Keratinocyte (primary cell): ENCODE measurements at regions not wholly inside any gene's neighbourhood (a gene's known extent, or its start where the extent isn't known, plus 50 kb on each side); places are given as distances from the start of the nearest gene placed in this dataset.

Experiments
- DNase-seq: peaks from one replicate; pipeline ENCODE4 v3.0.0-alpha.2; 2011; ENCODE audit warnings: low read depth, missing footprints, low spot score
- FAIRE-seq: peaks from 2 replicates; lab custom pipeline; 2011; peaks lifted over from hg19 to GRCh38; lab: Jason Lieb, UNC
- H2AFZ ChIP-seq: 2 replicates; pipeline ENCODE4 v1.6.0; 2012; ENCODE audit warnings: low read length, control low read depth, inconsistent platforms; ENCODE audit not compliant: control insufficient read depth
- H3K27ac ChIP-seq: 2 replicates; pipeline ENCODE4 v1.5.1; 2011; ENCODE audit warnings: low read length; ENCODE audit not compliant: control insufficient read depth, insufficient read depth
- H3K27me3 ChIP-seq: 3 replicates; pipeline ENCODE4 v1.6.0; 2011; ENCODE audit warnings: low read length; ENCODE audit not compliant: control insufficient read depth, insufficient read depth; ENCODE audit errors: extremely low read depth
- H3K36me3 ChIP-seq, 2 experiments: 2 replicates in 1 of 2; 3 replicates in 1 of 2; pipeline ENCODE4 v1.5.1; 2011; ENCODE audit warnings: low read length in 2 of 2, mild to moderate bottlenecking in 1 of 2; ENCODE audit not compliant: control insufficient read depth in 2 of 2, insufficient read depth in 2 of 2; ENCODE audit errors: extremely low read depth in 1 of 2
- H3K4me1 ChIP-seq: 3 replicates; pipeline ENCODE4 v1.5.1; 2011; ENCODE audit warnings: low read length; ENCODE audit not compliant: control insufficient read depth, insufficient read depth; ENCODE audit errors: extremely low read depth
- H3K4me2 ChIP-seq: 3 replicates; pipeline ENCODE4 v1.6.0; 2011; ENCODE audit warnings: low read depth, low read length; ENCODE audit not compliant: control insufficient read depth, insufficient read depth; ENCODE audit errors: extremely low read depth
- H3K4me3 ChIP-seq, 3 experiments: fragments of 200-600 bp in 1 of 3; sonication (generic) in 1 of 3; 2 replicates in 2 of 3; 3 replicates in 1 of 3; pipeline ENCODE4 v1.5.1; 2011 to 2016; ENCODE audit warnings: low read length in 3 of 3, mild to moderate bottlenecking in 3 of 3, control low read depth in 2 of 3, inconsistent platforms in 1 of 3, low read depth in 1 of 3, mixed read lengths in 1 of 3, mixed run types in 1 of 3, moderate library complexity in 1 of 3; ENCODE audit not compliant: control insufficient read depth in 2 of 3, insufficient read depth in 2 of 3; ENCODE audit errors: extremely low read depth in 1 of 3
- H3K79me2 ChIP-seq: 2 replicates; pipeline ENCODE4 v1.6.0; 2012; ENCODE audit warnings: low read length; ENCODE audit not compliant: control insufficient read depth, insufficient read depth
- H3K9ac ChIP-seq: 3 replicates; pipeline ENCODE4 v1.6.0; 2011; ENCODE audit warnings: low read length; ENCODE audit not compliant: control insufficient read depth, insufficient read depth; ENCODE audit errors: extremely low read depth
- H3K9me1 ChIP-seq: 3 replicates; pipeline ENCODE4 v1.6.0; 2011; ENCODE audit warnings: low read length; ENCODE audit not compliant: control insufficient read depth, insufficient read depth; ENCODE audit errors: extremely low read depth
- H3K9me3 ChIP-seq: 2 replicates; pipeline ENCODE4 v1.5.1; 2012; ENCODE audit warnings: low read depth, low read length; ENCODE audit not compliant: control insufficient read depth
- H4K20me1 ChIP-seq: 3 replicates; pipeline ENCODE4 v1.6.0; 2011; ENCODE audit warnings: low read length; ENCODE audit not compliant: control insufficient read depth, insufficient read depth; ENCODE audit errors: extremely low read depth
- EZH2 ChIP-seq: IDR thresholded peaks from one replicate; pipeline ENCODE4 v1.6.1; 2012; ENCODE audit warnings: inconsistent platforms, mild to moderate bottlenecking, low read length, moderate library complexity
- dilution Hi-C: fragments of 300-500 bp; cut with MboI; formaldehyde crosslinking; loops from one replicate; pipeline ENCODE4 v1.7.0; 2020; ENCODE audit warnings: low sequenced_read_pairs; ENCODE audit not compliant: extremely low pct_ligation_motif_present
- TF ChIP-seq, protein P1 (sequence below), 3 experiments: IDR thresholded peaks in 1 of 3; conservative IDR thresholded peaks in 1 of 3; optimal IDR thresholded peaks in 1 of 3; 2 replicates in 2 of 3; 3 replicates in 1 of 3; pipeline versions ENCODE3 to v1.5.1; 2011; ENCODE audit warnings: low read length in 3 of 3, mild to moderate bottlenecking in 3 of 3, moderate library complexity in 2 of 3, control low read depth in 1 of 3, inconsistent platforms in 1 of 3; ENCODE audit not compliant: insufficient read depth in 2 of 3; ENCODE audit errors: extremely low read depth in 1 of 3

DNA sequence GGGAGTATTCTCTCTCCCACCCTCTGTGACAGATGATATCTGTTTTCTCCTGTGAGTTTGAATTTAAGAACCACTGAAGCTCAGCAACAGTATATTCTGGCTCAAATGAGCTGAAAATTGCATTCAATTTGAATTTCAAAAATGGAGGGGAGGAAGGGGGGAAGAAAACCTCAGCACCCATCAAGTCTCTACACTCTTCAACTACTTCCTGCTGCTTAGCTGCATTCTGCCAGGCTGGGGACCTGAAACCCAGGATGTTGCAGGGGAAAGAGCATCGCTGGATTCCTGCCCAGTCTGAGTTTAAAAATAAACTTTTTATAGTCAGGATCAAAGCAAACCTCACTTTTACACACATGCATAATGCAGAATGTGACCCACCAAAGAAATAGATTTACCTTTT lies 214.3 kb upstream of the ESRRG start:
- no peak for TF ChIP-seq EZH2
- TF ChIP-seq, protein P1, sequence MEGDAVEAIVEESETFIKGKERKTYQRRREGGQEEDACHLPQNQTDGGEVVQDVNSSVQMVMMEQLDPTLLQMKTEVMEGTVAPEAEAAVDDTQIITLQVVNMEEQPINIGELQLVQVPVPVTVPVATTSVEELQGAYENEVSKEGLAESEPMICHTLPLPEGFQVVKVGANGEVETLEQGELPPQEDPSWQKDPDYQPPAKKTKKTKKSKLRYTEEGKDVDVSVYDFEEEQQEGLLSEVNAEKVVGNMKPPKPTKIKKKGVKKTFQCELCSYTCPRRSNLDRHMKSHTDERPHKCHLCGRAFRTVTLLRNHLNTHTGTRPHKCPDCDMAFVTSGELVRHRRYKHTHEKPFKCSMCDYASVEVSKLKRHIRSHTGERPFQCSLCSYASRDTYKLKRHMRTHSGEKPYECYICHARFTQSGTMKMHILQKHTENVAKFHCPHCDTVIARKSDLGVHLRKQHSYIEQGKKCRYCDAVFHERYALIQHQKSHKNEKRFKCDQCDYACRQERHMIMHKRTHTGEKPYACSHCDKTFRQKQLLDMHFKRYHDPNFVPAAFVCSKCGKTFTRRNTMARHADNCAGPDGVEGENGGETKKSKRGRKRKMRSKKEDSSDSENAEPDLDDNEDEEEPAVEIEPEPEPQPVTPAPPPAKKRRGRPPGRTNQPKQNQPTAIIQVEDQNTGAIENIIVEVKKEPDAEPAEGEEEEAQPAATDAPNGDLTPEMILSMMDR (optimal IDR thresholded peaks at IDR 0.05 in 1 of 3, IDR thresholded peaks at IDR 0.05 in 1 of 3, conservative IDR thresholded peaks at IDR 0.05 in 1 of 3; ENCODE audit: extremely low read depth in 1 of 3, insufficient read depth in 2 of 3, low read length in 3 of 3): no peak
- Histone ChIP-seq H3K27me3 (no peaks in the 10 kb centered on the region), H3K9ac (no peak overlapping the region), H3K4me2 (no peak overlapping the region), H3K4me3 (no peak overlapping the region), H3K4me1 (no peaks in the 10 kb centered on the region), H3K36me3 (no peaks in the 10 kb centered on the region), H3K27ac (no peak overlapping the region), H2AFZ (no peak overlapping the region), H3K79me2 (no peaks in the 10 kb centered on the region), H3K9me1 (no peaks in the 10 kb centered on the region), H4K20me1 (no peaks in the 10 kb centered on the region), H3K9me3 (no peaks in the 10 kb centered on the region)
- dilution Hi-C loops: no loop called here
- DNase-seq (no peak), FAIRE-seq (no peak)

DNA sequence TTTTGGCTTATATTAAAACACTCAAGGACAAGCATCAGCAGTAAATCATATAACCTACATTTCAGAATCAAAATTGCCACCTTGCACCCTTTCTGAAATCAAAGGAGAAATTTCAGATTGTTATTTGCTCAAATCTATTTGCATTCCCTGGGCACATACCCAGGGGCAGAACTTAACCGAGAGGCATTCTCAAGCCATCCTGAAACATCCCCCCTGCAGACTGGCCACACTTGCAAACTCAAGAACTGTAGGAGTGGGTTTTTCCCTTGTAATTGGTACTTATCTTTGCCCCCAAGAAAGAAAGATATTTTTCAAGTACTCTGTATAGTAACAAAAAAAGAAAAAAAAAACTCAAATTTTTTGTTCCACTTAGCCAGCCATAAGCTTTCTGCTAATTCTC lies 213.6 kb upstream of the ESRRG start:
- Histone ChIP-seq H4K20me1 (no peaks in the 10 kb centered on the region), H2AFZ (no peak overlapping the region), H3K4me3 (no peak overlapping the region), H3K27me3 (no peaks in the 10 kb centered on the region), H3K4me1 (no peaks in the 10 kb centered on the region), H3K4me2 (no peak overlapping the region), H3K36me3 (no peaks in the 10 kb centered on the region), H3K27ac (no peak overlapping the region), H3K9me3 (no peaks in the 10 kb centered on the region), H3K9me1 (no peaks in the 10 kb centered on the region), H3K9ac (no peak overlapping the region), H3K79me2 (no peaks in the 10 kb centered on the region)
- FAIRE-seq (no peak), DNase-seq (no peak)
- dilution Hi-C loops: no loop called here
- no peak for TF ChIP-seq EZH2
- TF ChIP-seq, protein P1 (optimal IDR thresholded peaks at IDR 0.05 in 1 of 3, IDR thresholded peaks at IDR 0.05 in 1 of 3, conservative IDR thresholded peaks at IDR 0.05 in 1 of 3; ENCODE audit: extremely low read depth in 1 of 3, insufficient read depth in 2 of 3, low read length in 3 of 3): no peak
